Stimulated activated CD8-positive, alpha-beta memory T cell treated with anti-CD3 and anti-CD28 coated beads, Interleukin-4, amount 100 ng/mL, for 1 hour (primary cell): ENCODE measurements at regions not wholly inside any gene's neighbourhood (a gene's known extent, or its start where the extent isn't known, plus 50 kb on each side); places are given as distances from the start of the nearest gene placed in this dataset.
"Not testable (repeated sequence)": the region's sequence is repeated elsewhere in the genome, so short reads cannot be mapped to it uniquely, and the experiment has no call there.

Experiments
- DNase-seq, 2 donors: peaks; one replicate each; pipeline ENCODE4 v3.0.0-alpha.2; 2020; ENCODE audit warnings: low read depth in 2 of 2, low spot score in 1 of 2

- no peak for DNase-seq
These were observed 255.1 kb upstream of the KRR1 start for GRCh38 chr12:75766263-75767160.

GRCh38 chr12:75765170-75766059 lies 254.0 kb upstream of the KRR1 start:
- DNase-seq: no peak

- no peak for DNase-seq
These were observed 252.9 kb upstream of the KRR1 start for GRCh38 chr12:75764091-75764841.

- DNase-seq: no peak
These were observed 249.3 kb upstream of the KRR1 start for GRCh38 chr12:75760573-75761294.

GRCh38 chr12:75759842-75760572 lies 248.6 kb upstream of the KRR1 start:
- no peak for DNase-seq

GRCh38 chr12:75759196-75759595 lies 247.8 kb upstream of the KRR1 start:
- DNase-seq: no peak

- no peak for DNase-seq
These were observed 245.4 kb upstream of the KRR1 start for GRCh38 chr12:75756771-75757170.

- no peak for DNase-seq
These were observed 244.7 kb upstream of the KRR1 start for GRCh38 chr12:75756111-75756510.

GRCh38 chr12:75754698-75755097 lies 243.3 kb upstream of the KRR1 start:
- no peak for DNase-seq

GRCh38 chr12:75754141-75754540 lies 242.7 kb upstream of the KRR1 start:
- no peak for DNase-seq

- no peak for DNase-seq
These were observed 240.5 kb upstream of the KRR1 start for GRCh38 chr12:75751769-75752471.

- no peak for DNase-seq
These were observed 239.4 kb upstream of the KRR1 start for GRCh38 chr12:75750716-75751306.

GRCh38 chr12:75748990-75749389 lies 237.6 kb upstream of the KRR1 start:
- DNase-seq: not testable (repeated sequence)

- DNase-seq: no peak
These were observed 236.7 kb upstream of the KRR1 start for GRCh38 chr12:75748136-75748535.

GRCh38 chr12:75747572-75748021 lies 236.2 kb upstream of the KRR1 start:
- DNase-seq: no peak

GRCh38 chr12:75746621-75747020 lies 235.2 kb upstream of the KRR1 start:
- no peak for DNase-seq

- DNase-seq: no peak
These were observed 233.3 kb upstream of the KRR1 start for GRCh38 chr12:75744607-75745256.

GRCh38 chr12:75742961-75743360 lies 231.6 kb upstream of the KRR1 start:
- no peak for DNase-seq
